Lower leg skin (tissue), 4 donors: ENCODE measurements at regions not wholly inside any gene's neighbourhood (a gene's known extent, or its start where the extent isn't known, plus 50 kb on each side); places are given as distances from the start of the nearest gene placed in this dataset.

Experiments
- DNase-seq, 2 donors: peaks; one replicate each; pipeline ENCODE4 v3.0.0-alpha.2; 2019; ENCODE audit warnings: low spot score in 2 of 2
- H3K4me3 ChIP-seq: fragments of 200-600 bp; sonication (generic); 2 replicates; pipeline ENCODE4 v1.5.1; 2017; ENCODE audit warnings: mild to moderate bottlenecking, low read depth; ENCODE audit not compliant: poor library complexity, severe bottlenecking
- POLR2A ChIP-seq, 2 donors: fragments of 450-650 bp; IDR thresholded peaks; one replicate each; pipeline ENCODE4 v1.6.1; 2016 to 2017; ENCODE audit warnings: antibody characterized with exemption in 2 of 2, mild to moderate bottlenecking in 1 of 2, moderate library complexity in 1 of 2
- WGBS, 2 donors: methylation state at CpG; one replicate each; pipeline ENCODE4 v1.1.5; 2018; 5-methylcytosine and 5-hydroxymethylcytosine counted together
- intact Hi-C: fragments of 100-400 bp; cut with DNase I; formaldehyde crosslinking; loops from one replicate; pipeline ENCODE4 v1.15.0; 2023; ENCODE audit warnings: low total_unique reads
- TF ChIP-seq, protein P1 (sequence below), 3 donors: fragments of 450-650 bp; IDR thresholded peaks; one replicate each; pipeline ENCODE4 v1.5.1; 2016; ENCODE audit warnings: antibody characterized with exemption in 3 of 3, mild to moderate bottlenecking in 3 of 3, moderate library complexity in 2 of 3

- intact Hi-C loops: no loop called here
- H3K4me3 ChIP-seq: no peak overlapping the region
- DNase-seq: no peak
- TF ChIP-seq, protein P1, sequence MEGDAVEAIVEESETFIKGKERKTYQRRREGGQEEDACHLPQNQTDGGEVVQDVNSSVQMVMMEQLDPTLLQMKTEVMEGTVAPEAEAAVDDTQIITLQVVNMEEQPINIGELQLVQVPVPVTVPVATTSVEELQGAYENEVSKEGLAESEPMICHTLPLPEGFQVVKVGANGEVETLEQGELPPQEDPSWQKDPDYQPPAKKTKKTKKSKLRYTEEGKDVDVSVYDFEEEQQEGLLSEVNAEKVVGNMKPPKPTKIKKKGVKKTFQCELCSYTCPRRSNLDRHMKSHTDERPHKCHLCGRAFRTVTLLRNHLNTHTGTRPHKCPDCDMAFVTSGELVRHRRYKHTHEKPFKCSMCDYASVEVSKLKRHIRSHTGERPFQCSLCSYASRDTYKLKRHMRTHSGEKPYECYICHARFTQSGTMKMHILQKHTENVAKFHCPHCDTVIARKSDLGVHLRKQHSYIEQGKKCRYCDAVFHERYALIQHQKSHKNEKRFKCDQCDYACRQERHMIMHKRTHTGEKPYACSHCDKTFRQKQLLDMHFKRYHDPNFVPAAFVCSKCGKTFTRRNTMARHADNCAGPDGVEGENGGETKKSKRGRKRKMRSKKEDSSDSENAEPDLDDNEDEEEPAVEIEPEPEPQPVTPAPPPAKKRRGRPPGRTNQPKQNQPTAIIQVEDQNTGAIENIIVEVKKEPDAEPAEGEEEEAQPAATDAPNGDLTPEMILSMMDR (IDR thresholded peaks at IDR 0.05): no peak
- no peak for TF ChIP-seq POLR2A (IDR thresholded peaks at IDR 0.05)
Measured at GRCh38 chr21:22657781-22658180, 1659.6 kb downstream of the NCAM2 start.

GRCh38 chr21:22670148-22670547 lies 1671.9 kb downstream of the NCAM2 start:
- 86 to 95% methylated on average over 1 of the region's 1 CpG for WGBS, 2 donors
- intact Hi-C loops: no loop called here
- DNase-seq: no peak
- H3K4me3 ChIP-seq: no peak overlapping the region
- TF ChIP-seq POLR2A (IDR thresholded peaks at IDR 0.05): no peak
- TF ChIP-seq, protein P1 (IDR thresholded peaks at IDR 0.05): no peak

DNA sequence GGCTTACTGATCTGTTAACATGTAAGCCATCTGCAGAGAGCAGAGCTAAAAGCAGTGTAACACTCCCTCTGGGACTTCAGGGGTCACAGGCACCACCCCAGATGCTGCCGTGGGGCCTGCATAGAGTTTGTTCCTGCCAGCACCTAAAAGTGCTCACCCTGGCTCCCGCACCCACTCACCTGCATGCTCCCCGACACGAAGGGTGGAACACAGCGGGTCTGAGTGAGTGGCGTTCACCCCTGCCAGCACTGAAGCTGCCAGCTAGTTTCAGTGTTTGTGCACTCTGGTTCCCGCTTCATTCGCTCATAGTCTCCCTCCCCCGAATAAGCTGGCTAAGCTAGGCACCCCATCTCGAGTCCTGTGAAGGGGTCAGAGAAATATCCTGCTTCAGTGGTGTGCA lies 1681.0 kb downstream of the NCAM2 start:
- no peak for DNase-seq
- no peak for TF ChIP-seq POLR2A (IDR thresholded peaks at IDR 0.05)
- TF ChIP-seq, protein P1 (IDR thresholded peaks at IDR 0.05): no peak
- intact Hi-C loops: no loop called here
- 83 to 86% methylated on average over 10 of the region's 10 CpGs for WGBS, 2 donors
- H3K4me3 ChIP-seq: no peak overlapping the region

DNA sequence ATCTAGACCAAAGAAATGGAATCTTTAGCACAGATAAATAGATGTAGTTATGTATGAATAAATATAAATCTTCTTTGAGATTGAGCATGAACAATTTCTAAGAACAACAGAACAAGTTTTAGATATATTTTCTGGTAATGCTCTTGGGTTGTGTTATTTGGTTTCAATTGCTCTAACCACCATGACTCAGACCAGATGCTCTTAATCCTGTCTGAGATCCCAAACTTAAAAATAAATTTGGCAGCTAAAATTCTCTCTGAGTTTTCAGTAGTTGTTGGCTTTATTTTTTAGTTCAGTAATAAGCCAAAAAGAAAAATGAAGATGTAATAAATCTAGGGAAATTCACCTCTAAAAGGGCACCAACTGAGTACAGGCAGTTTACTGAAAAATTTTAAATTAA lies 1693.4 kb downstream of the NCAM2 start:
- TF ChIP-seq POLR2A (IDR thresholded peaks at IDR 0.05): no peak
- TF ChIP-seq, protein P1 (IDR thresholded peaks at IDR 0.05): no peak
- no peak for DNase-seq
- H3K4me3 ChIP-seq: no peak overlapping the region
- intact Hi-C loops: no loop called here

GRCh38 chr21:22703521-22703920 lies 1705.3 kb downstream of the NCAM2 start:
- 71 to 80% methylated on average over 2 of the region's 2 CpGs for WGBS, 2 donors

GRCh38 chr21:22710721-22711120 lies 1712.5 kb downstream of the NCAM2 start:
- DNase-seq: no peak
- intact Hi-C loops: no loop called here
- no peak overlapping the region for H3K4me3 ChIP-seq
- 40 to 46% methylated on average over 3 of the region's 3 CpGs for WGBS, 2 donors
- TF ChIP-seq, protein P1 (IDR thresholded peaks at IDR 0.05): no peak
- TF ChIP-seq POLR2A (IDR thresholded peaks at IDR 0.05): no peak

More at GRCh38 chr21:22703521-22703920, 1705.3 kb downstream of the NCAM2 start:
- intact Hi-C loops: no loop called here
- no peak for DNase-seq
- H3K4me3 ChIP-seq: no peak overlapping the region
- TF ChIP-seq POLR2A (IDR thresholded peaks at IDR 0.05): no peak
- TF ChIP-seq, protein P1 (IDR thresholded peaks at IDR 0.05): no peak
